HAP-1 (cell line): ENCODE measurements at regions not wholly inside any gene's neighbourhood (a gene's known extent, or its start where the extent isn't known, plus 50 kb on each side); places are given as distances from the start of the nearest gene placed in this dataset.
A peak's percentile ranks its signal among the peaks of the same experiment; 100 is the strongest.

Source experiments
- DNase-seq, 2 experiments: peaks; one replicate each; pipeline ENCODE4 v3.0.0-alpha.2; 2016 to 2020; ENCODE audit warnings: low spot score in 2 of 2
- H3K27me3 ChIP-seq: fragments of 250-450 bp; sonication (Bioruptor Pico); 2 replicates; pipeline ENCODE4 v1.5.1; 2020; ENCODE audit warnings: low read depth, mild to moderate bottlenecking, moderate library complexity
- H3K36me3 ChIP-seq: fragments of 250-450 bp; sonication (Bioruptor Pico); replicated peaks from 2 replicates; pipeline ENCODE4 v1.5.1; 2020; ENCODE audit warnings: mild to moderate bottlenecking
- H3K4me1 ChIP-seq: fragments of 250-450 bp; sonication (Bioruptor Pico); 2 replicates; pipeline ENCODE4 v1.5.1; 2020; ENCODE audit warnings: mild to moderate bottlenecking
- H3K4me3 ChIP-seq: fragments of 250-450 bp; sonication (Bioruptor Pico); 2 replicates; pipeline ENCODE4 v1.5.1; 2020; ENCODE audit warnings: mild to moderate bottlenecking, moderate library complexity
- H3K9me3 ChIP-seq: fragments of 250-450 bp; sonication (Bioruptor Pico); 2 replicates; pipeline ENCODE4 v1.5.1; 2020; ENCODE audit warnings: mild to moderate bottlenecking, moderate library complexity
- in situ Hi-C: fragments of 300-500 bp; cut with MboI; formaldehyde crosslinking; loops from 3 replicates; pipeline ENCODE4 v1.14.3; 2020; ENCODE audit warnings: low sequenced_read_pairs, inconsistent platforms, mixed read lengths

GRCh38 chr16:85418978-85419491 lies 194.1 kb upstream of the GSE1 start:
- H3K4me1 ChIP-seq, result no peaks in the 10 kb centered on the region; the same call in 1 of the 2 replicates
- DNase-seq, result no peak
- no peaks in the 10 kb centered on the region for H3K9me3 ChIP-seq
- no peak overlapping the region for H3K4me3 ChIP-seq
- H3K27me3 ChIP-seq, result no peaks in the 10 kb centered on the region
- in situ Hi-C loops, result loop anchor here (10.0 kb wide), 1 partner anchor 186 kb away; no protein-coding TSS in a partner anchor
- no peaks in the 10 kb centered on the region for H3K36me3 ChIP-seq

GRCh38 chr16:85419503-85420408 lies 193.4 kb upstream of the GSE1 start:
- Histone ChIP-seq H3K4me1 (no peaks in the 10 kb centered on the region; the same call in 1 of the 2 replicates), H3K4me3 (no peak overlapping the region), H3K9me3 (no peaks in the 10 kb centered on the region), H3K36me3 (no peaks in the 10 kb centered on the region), H3K27me3 (no peaks in the 10 kb centered on the region)
- in situ Hi-C loops, result loop anchor here (10.0 kb wide), 1 partner anchor 185 kb away; no protein-coding TSS in a partner anchor
- DNase-seq, result no peak

GRCh38 chr16:85420501-85421337 lies 192.4 kb upstream of the GSE1 start:
- DNase-seq, result peak; percentile 42 to 82
- in situ Hi-C loops, result no loop called here
- H3K4me1 ChIP-seq, result no peaks in the 10 kb centered on the region; the same call in 1 of the 2 replicates
- no peaks in the 10 kb centered on the region for H3K9me3 ChIP-seq
- H3K27me3 ChIP-seq, result no peaks in the 10 kb centered on the region
- no peaks in the 10 kb centered on the region for H3K36me3 ChIP-seq
- no peak overlapping the region for H3K4me3 ChIP-seq

- DNase-seq, result no peak
- Histone ChIP-seq H3K27me3 (no peaks in the 10 kb centered on the region), H3K36me3 (no peaks in the 10 kb centered on the region), H3K4me1 (no peaks in the 10 kb centered on the region), H3K9me3 (no peaks in the 10 kb centered on the region), H3K4me3 (no peak overlapping the region)
- in situ Hi-C loops, result no loop called here
These were observed 191.6 kb upstream of the GSE1 start for GRCh38 chr16:85421338-85422195.

- no peaks in the 10 kb centered on the region for H3K4me1 ChIP-seq
- in situ Hi-C loops, result no loop called here
- DNase-seq, result no peak
- no peaks in the 10 kb centered on the region for H3K27me3 ChIP-seq
- H3K9me3 ChIP-seq, result no peaks in the 10 kb centered on the region
- no peak overlapping the region for H3K4me3 ChIP-seq
- no peaks in the 10 kb centered on the region for H3K36me3 ChIP-seq
These were observed 190.9 kb upstream of the GSE1 start for GRCh38 chr16:85422196-85422631.

- H3K4me1 ChIP-seq, result no peaks in the 10 kb centered on the region
These were observed 190.2 kb upstream of the GSE1 start for GRCh38 chr16:85422632-85423550.

GRCh38 chr16:85423631-85424030 lies 189.5 kb upstream of the GSE1 start:
- Histone ChIP-seq H3K4me1 (no peaks in the 10 kb centered on the region), H3K9me3 (no peaks in the 10 kb centered on the region), H3K27me3 (no peaks in the 10 kb centered on the region), H3K4me3 (no peak overlapping the region), H3K36me3 (no peaks in the 10 kb centered on the region)
- DNase-seq, result no peak
- in situ Hi-C loops, result no loop called here

More at GRCh38 chr16:85422632-85423550, 190.2 kb upstream of the GSE1 start:
- no peaks in the 10 kb centered on the region for H3K27me3 ChIP-seq
- in situ Hi-C loops, result no loop called here
- H3K9me3 ChIP-seq, result no peaks in the 10 kb centered on the region
- no peak for DNase-seq
- no peaks in the 10 kb centered on the region for H3K36me3 ChIP-seq
- H3K4me3 ChIP-seq, result no peak overlapping the region

GRCh38 chr16:85424260-85425073 lies 188.7 kb upstream of the GSE1 start:
- H3K36me3 ChIP-seq, result no peaks in the 10 kb centered on the region
- in situ Hi-C loops, result no loop called here
- no peaks in the 10 kb centered on the region for H3K4me1 ChIP-seq
- DNase-seq, result no peak
- H3K9me3 ChIP-seq, result no peaks in the 10 kb centered on the region
- H3K4me3 ChIP-seq, result no peak overlapping the region
- H3K27me3 ChIP-seq, result no peaks in the 10 kb centered on the region

GRCh38 chr16:85425074-85425662 lies 188.0 kb upstream of the GSE1 start:
- no peak for DNase-seq
- Histone ChIP-seq H3K36me3 (no peaks in the 10 kb centered on the region), H3K27me3 (no peaks in the 10 kb centered on the region), H3K4me1 (no peaks in the 10 kb centered on the region), H3K4me3 (no peak overlapping the region), H3K9me3 (no peaks in the 10 kb centered on the region)
- in situ Hi-C loops, result no loop called here

GRCh38 chr16:85426806-85427205 lies 186.3 kb upstream of the GSE1 start:
- Histone ChIP-seq H3K27me3 (no peaks in the 10 kb centered on the region), H3K36me3 (no peaks in the 10 kb centered on the region), H3K9me3 (no peaks in the 10 kb centered on the region), H3K4me3 (no peak overlapping the region), H3K4me1 (no peaks in the 10 kb centered on the region)
- in situ Hi-C loops, result no loop called here
- no peak for DNase-seq

GRCh38 chr16:85428168-85428898 lies 184.8 kb upstream of the GSE1 start:
- Histone ChIP-seq H3K4me3 (no peak overlapping the region), H3K27me3 (no peaks in the 10 kb centered on the region), H3K9me3 (no peaks in the 10 kb centered on the region), H3K36me3 (no peaks in the 10 kb centered on the region), H3K4me1 (no peaks in the 10 kb centered on the region)
- in situ Hi-C loops, result no loop called here
- DNase-seq, result peak in 1 of 2 experiments; percentile 56
